ENCODE measurements at regions not wholly inside any gene's neighbourhood (a gene's known extent, or its start where the extent isn't known, plus 50 kb on each side); places are given as distances from the start of the nearest gene placed in this dataset.

- intact Hi-C loops (cut with DNase I), result no loop called here
- Histone ChIP-seq H3K27ac (ENCODE audit: low read depth in 2 of 2, low read length in 2 of 2) (no peak overlapping the region), H3K4me1 (ENCODE audit: control insufficient read depth in 2 of 3, insufficient read depth in 2 of 3, low read depth in 1 of 3, low read length in 3 of 3) (peaks cover 0 to 5% (median 4%) of the 10 kb centered on the region in 3 donors), H3K4me3 (ENCODE audit: low read length in 3 of 3) (no peak overlapping the region), H3K9me3 (ENCODE audit: control insufficient read depth in 2 of 3, insufficient read depth in 1 of 3, low read length in 3 of 3) (no peaks in the 10 kb centered on the region), H3K27me3 (ENCODE audit: control insufficient read depth, insufficient read depth, low read length) (no peaks in the 10 kb centered on the region), H3K9ac (ENCODE audit: low read length in 3 of 3) (no peak overlapping the region), H3K36me3 (ENCODE audit: control insufficient read depth in 2 of 3, insufficient read depth in 3 of 3, low read length in 3 of 3) (no peaks in the 10 kb centered on the region)
- no peak for FAIRE-seq
- TF ChIP-seq, protein P1, sequence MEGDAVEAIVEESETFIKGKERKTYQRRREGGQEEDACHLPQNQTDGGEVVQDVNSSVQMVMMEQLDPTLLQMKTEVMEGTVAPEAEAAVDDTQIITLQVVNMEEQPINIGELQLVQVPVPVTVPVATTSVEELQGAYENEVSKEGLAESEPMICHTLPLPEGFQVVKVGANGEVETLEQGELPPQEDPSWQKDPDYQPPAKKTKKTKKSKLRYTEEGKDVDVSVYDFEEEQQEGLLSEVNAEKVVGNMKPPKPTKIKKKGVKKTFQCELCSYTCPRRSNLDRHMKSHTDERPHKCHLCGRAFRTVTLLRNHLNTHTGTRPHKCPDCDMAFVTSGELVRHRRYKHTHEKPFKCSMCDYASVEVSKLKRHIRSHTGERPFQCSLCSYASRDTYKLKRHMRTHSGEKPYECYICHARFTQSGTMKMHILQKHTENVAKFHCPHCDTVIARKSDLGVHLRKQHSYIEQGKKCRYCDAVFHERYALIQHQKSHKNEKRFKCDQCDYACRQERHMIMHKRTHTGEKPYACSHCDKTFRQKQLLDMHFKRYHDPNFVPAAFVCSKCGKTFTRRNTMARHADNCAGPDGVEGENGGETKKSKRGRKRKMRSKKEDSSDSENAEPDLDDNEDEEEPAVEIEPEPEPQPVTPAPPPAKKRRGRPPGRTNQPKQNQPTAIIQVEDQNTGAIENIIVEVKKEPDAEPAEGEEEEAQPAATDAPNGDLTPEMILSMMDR (IDR thresholded peaks at IDR 0.05; ENCODE audit: borderline replicate concordance, extremely low read depth, insufficient read depth), result no peak
- no peak for DNase-seq
Observed at GRCh38 chr3:16063603-16064002, 110.9 kb upstream of the GALNT15 start.

- peaks cover 0 to 1% (median 0%) of the 10 kb centered on the region in 3 donors for H3K4me1 ChIP-seq (ENCODE audit: control insufficient read depth in 2 of 3, insufficient read depth in 2 of 3, low read depth in 1 of 3, low read length in 3 of 3)
- intact Hi-C loops (cut with DNase I), result no loop called here
- DNase-seq (no peak), FAIRE-seq (no peak)
- no peaks in the 10 kb centered on the region for H3K36me3 ChIP-seq (ENCODE audit: control insufficient read depth in 2 of 3, insufficient read depth in 3 of 3, low read length in 3 of 3)
- no peaks in the 10 kb centered on the region for H3K9me3 ChIP-seq (ENCODE audit: control insufficient read depth in 2 of 3, insufficient read depth in 1 of 3, low read length in 3 of 3)
- H3K27ac ChIP-seq (ENCODE audit: low read depth in 2 of 2, low read length in 2 of 2), result no peak overlapping the region
- no peaks in the 10 kb centered on the region for H3K27me3 ChIP-seq (ENCODE audit: control insufficient read depth, insufficient read depth, low read length)
- H3K4me3 ChIP-seq (ENCODE audit: low read length in 3 of 3), result no peak overlapping the region
- TF ChIP-seq, protein P1 (IDR thresholded peaks at IDR 0.05; ENCODE audit: borderline replicate concordance, extremely low read depth, insufficient read depth), result no peak
- H3K9ac ChIP-seq (ENCODE audit: low read length in 3 of 3), result no peak overlapping the region
Observed at GRCh38 chr3:16064642-16065414, 109.7 kb upstream of the GALNT15 start.

GRCh38 chr3:16066545-16066944 is 107.9 kb upstream of the GALNT15 start:
- intact Hi-C loops (cut with DNase I), result no loop called here
- FAIRE-seq (no peak), DNase-seq (no peak)
- Histone ChIP-seq H3K9ac (ENCODE audit: low read length in 3 of 3) (no peak overlapping the region), H3K27ac (ENCODE audit: low read depth in 2 of 2, low read length in 2 of 2) (no peak overlapping the region), H3K4me1 (ENCODE audit: control insufficient read depth in 2 of 3, insufficient read depth in 2 of 3, low read depth in 1 of 3, low read length in 3 of 3) (no peaks in the 10 kb centered on the region), H3K9me3 (ENCODE audit: control insufficient read depth in 2 of 3, insufficient read depth in 1 of 3, low read length in 3 of 3) (no peaks in the 10 kb centered on the region), H3K27me3 (ENCODE audit: control insufficient read depth, insufficient read depth, low read length) (no peaks in the 10 kb centered on the region), H3K4me3 (ENCODE audit: low read length in 3 of 3) (no peak overlapping the region), H3K36me3 (ENCODE audit: control insufficient read depth in 2 of 3, insufficient read depth in 3 of 3, low read length in 3 of 3) (no peaks in the 10 kb centered on the region)
- TF ChIP-seq, protein P1 (IDR thresholded peaks at IDR 0.05; ENCODE audit: borderline replicate concordance, extremely low read depth, insufficient read depth), result no peak

All from kidney (tissue), 13 donors.